ENCODE measurements at regions not wholly inside any gene's neighbourhood (a gene's known extent, or its start where the extent isn't known, plus 50 kb on each side); places are given as distances from the start of the nearest gene placed in this dataset.

DNA sequence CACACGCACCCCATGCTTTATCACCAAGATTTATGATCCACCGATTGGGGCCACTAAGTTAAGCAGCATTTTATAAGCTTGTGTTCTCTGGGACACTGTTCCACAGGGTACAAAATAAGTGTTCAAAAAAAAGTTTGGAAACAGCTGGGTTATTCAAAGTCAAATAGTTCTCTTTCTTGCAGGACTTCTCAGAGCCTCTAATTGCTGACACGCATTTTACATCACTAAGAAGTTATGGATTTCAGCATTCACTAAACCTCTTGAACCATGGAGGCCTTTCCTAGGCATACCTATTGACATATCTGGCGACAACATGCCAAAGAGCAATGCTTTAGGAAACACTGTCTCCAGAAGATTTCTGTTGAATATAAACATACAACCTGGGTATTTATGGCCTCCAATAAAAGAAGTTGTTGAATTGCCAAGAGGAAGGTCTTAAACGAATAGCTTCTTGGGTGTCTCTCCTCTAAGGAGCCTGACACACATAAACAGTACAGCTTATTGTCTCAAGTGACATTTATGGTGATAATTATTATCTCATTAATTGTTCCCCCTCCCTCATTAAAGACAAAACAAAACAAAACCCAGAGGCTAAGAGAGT lies 147.1 kb upstream of the ARHGAP20 start (continued):
- no peak for TF ChIP-seq PRRX2 (CRISPR knock-in tag; IDR thresholded peaks at IDR 0.05)
- no peak for TF ChIP-seq FOXK1 (CRISPR knock-in tag; IDR thresholded peaks at IDR 0.05)
- TF ChIP-seq, protein P1, sequence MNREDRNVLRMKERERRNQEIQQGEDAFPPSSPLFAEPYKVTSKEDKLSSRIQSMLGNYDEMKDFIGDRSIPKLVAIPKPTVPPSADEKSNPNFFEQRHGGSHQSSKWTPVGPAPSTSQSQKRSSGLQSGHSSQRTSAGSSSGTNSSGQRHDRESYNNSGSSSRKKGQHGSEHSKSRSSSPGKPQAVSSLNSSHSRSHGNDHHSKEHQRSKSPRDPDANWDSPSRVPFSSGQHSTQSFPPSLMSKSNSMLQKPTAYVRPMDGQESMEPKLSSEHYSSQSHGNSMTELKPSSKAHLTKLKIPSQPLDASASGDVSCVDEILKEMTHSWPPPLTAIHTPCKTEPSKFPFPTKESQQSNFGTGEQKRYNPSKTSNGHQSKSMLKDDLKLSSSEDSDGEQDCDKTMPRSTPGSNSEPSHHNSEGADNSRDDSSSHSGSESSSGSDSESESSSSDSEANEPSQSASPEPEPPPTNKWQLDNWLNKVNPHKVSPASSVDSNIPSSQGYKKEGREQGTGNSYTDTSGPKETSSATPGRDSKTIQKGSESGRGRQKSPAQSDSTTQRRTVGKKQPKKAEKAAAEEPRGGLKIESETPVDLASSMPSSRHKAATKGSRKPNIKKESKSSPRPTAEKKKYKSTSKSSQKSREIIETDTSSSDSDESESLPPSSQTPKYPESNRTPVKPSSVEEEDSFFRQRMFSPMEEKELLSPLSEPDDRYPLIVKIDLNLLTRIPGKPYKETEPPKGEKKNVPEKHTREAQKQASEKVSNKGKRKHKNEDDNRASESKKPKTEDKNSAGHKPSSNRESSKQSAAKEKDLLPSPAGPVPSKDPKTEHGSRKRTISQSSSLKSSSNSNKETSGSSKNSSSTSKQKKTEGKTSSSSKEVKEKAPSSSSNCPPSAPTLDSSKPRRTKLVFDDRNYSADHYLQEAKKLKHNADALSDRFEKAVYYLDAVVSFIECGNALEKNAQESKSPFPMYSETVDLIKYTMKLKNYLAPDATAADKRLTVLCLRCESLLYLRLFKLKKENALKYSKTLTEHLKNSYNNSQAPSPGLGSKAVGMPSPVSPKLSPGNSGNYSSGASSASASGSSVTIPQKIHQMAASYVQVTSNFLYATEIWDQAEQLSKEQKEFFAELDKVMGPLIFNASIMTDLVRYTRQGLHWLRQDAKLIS (CRISPR knock-in tag; IDR thresholded peaks at IDR 0.05; ENCODE audit: borderline replicate concordance) = no peak
- TF ChIP-seq ESRRA (CRISPR knock-in tag; IDR thresholded peaks at IDR 0.05; ENCODE audit: borderline replicate concordance) = no peak
- TF ChIP-seq, protein P2, sequence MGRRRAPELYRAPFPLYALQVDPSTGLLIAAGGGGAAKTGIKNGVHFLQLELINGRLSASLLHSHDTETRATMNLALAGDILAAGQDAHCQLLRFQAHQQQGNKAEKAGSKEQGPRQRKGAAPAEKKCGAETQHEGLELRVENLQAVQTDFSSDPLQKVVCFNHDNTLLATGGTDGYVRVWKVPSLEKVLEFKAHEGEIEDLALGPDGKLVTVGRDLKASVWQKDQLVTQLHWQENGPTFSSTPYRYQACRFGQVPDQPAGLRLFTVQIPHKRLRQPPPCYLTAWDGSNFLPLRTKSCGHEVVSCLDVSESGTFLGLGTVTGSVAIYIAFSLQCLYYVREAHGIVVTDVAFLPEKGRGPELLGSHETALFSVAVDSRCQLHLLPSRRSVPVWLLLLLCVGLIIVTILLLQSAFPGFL (CRISPR knock-in tag; IDR thresholded peaks at IDR 0.05; ENCODE audit: borderline replicate concordance) = no peak
- TF ChIP-seq, protein P3, sequence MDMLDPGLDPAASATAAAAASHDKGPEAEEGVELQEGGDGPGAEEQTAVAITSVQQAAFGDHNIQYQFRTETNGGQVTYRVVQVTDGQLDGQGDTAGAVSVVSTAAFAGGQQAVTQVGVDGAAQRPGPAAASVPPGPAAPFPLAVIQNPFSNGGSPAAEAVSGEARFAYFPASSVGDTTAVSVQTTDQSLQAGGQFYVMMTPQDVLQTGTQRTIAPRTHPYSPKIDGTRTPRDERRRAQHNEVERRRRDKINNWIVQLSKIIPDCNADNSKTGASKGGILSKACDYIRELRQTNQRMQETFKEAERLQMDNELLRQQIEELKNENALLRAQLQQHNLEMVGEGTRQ (CRISPR knock-in tag; IDR thresholded peaks at IDR 0.05) = no peak
- TF ChIP-seq NFE2L1 (CRISPR knock-in tag; IDR thresholded peaks at IDR 0.05) = no peak
- TF ChIP-seq NR2C2 (CRISPR knock-in tag; IDR thresholded peaks at IDR 0.05) = no peak
- TF ChIP-seq, protein P4, sequence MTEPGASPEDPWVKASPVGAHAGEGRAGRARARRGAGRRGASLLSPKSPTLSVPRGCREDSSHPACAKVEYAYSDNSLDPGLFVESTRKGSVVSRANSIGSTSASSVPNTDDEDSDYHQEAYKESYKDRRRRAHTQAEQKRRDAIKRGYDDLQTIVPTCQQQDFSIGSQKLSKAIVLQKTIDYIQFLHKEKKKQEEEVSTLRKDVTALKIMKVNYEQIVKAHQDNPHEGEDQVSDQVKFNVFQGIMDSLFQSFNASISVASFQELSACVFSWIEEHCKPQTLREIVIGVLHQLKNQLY (CRISPR knock-in tag; IDR thresholded peaks at IDR 0.05) = no peak

DNA sequence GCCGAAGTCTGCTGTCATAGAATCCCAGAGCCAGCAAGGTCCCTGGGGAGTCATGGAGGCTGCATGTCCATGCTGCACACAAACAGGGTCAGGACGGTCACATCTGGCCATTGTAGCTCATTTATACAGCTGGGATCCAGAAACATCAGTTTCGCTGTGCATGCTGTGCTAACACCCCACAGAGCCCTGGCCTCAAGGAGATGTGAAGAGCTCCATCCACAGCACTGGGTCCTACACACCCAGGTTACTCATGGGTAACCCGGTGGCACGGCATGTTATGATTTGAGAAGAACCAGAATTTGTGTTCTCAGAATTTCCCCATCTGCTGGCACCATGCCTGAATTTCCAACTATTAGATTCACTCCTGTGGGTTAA lies 146.3 kb upstream of the ARHGAP20 start:
- DNase-seq (ENCODE audit: low spot score) (no peak), ATAC-seq (no peak)
- Mint-ChIP-seq H3K4me3 (no peak overlapping the region), H3K27me3 (ENCODE audit: low read depth) (no peaks in the 10 kb centered on the region), H3K27ac (no peak overlapping the region), H3K9me3 (no peaks in the 10 kb centered on the region), H3K36me3 (no peaks in the 10 kb centered on the region), H3K4me1 (peaks cover 11% of the 10 kb centered on the region)
- POLR2A ChIA-PET = no interaction called here
- CTCF ChIA-PET = no interaction called here
- TF ChIP-seq, protein P5, sequence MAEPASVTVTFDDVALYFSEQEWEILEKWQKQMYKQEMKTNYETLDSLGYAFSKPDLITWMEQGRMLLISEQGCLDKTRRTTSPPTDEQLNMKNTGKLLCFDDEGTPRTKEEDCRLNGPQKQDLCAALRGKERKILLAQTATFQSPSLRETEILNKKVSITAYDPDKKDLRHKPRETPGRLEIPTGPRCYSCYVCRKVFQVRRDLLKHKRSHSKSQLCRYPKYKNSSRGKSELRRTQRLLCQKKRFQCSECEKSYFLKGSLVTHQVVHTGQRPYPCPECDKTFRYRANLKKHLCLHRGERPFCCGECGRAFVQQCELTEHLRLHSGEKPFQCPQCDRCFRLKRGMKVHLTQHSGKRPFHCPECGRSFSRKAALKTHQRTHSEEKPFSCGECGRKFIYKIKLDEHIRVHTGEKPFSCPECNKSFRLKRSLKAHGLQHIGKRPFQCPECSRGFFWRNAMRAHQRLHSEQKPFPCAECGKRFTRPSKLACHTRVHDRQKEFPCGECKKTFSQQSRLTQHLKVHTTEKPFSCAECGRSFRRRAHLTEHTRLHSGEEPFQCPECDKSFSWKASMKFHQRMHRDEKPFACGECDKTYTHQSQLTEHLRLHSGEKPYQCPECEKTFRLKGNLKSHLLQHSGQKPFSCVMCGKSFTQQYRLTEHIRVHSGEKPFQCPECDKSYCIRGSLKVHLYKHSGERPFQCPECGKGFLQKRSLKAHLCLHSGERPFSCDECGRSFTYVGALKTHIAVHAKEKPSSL (CRISPR knock-in tag; conservative IDR thresholded peaks at IDR 0.05) = no peak
- TF ChIP-seq, protein P6, sequence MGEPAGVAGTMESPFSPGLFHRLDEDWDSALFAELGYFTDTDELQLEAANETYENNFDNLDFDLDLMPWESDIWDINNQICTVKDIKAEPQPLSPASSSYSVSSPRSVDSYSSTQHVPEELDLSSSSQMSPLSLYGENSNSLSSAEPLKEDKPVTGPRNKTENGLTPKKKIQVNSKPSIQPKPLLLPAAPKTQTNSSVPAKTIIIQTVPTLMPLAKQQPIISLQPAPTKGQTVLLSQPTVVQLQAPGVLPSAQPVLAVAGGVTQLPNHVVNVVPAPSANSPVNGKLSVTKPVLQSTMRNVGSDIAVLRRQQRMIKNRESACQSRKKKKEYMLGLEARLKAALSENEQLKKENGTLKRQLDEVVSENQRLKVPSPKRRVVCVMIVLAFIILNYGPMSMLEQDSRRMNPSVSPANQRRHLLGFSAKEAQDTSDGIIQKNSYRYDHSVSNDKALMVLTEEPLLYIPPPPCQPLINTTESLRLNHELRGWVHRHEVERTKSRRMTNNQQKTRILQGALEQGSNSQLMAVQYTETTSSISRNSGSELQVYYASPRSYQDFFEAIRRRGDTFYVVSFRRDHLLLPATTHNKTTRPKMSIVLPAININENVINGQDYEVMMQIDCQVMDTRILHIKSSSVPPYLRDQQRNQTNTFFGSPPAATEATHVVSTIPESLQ (CRISPR knock-in tag; IDR thresholded peaks at IDR 0.05) = no peak
- no peak for TF ChIP-seq IRF2 (CRISPR knock-in tag; IDR thresholded peaks at IDR 0.05; ENCODE audit: borderline replicate concordance, low read depth)
- no peak for TF ChIP-seq ZBTB21 (CRISPR knock-in tag; IDR thresholded peaks at IDR 0.05; ENCODE audit: borderline replicate concordance)
- TF ChIP-seq FOXJ3 (CRISPR knock-in tag; IDR thresholded peaks at IDR 0.05; ENCODE audit: borderline replicate concordance) = no peak
- TF ChIP-seq, protein P7, sequence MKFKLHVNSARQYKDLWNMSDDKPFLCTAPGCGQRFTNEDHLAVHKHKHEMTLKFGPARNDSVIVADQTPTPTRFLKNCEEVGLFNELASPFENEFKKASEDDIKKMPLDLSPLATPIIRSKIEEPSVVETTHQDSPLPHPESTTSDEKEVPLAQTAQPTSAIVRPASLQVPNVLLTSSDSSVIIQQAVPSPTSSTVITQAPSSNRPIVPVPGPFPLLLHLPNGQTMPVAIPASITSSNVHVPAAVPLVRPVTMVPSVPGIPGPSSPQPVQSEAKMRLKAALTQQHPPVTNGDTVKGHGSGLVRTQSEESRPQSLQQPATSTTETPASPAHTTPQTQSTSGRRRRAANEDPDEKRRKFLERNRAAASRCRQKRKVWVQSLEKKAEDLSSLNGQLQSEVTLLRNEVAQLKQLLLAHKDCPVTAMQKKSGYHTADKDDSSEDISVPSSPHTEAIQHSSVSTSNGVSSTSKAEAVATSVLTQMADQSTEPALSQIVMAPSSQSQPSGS (CRISPR knock-in tag; IDR thresholded peaks at IDR 0.05; ENCODE audit: borderline replicate concordance, low read depth) = no peak
- TF ChIP-seq ESRRA (CRISPR knock-in tag; IDR thresholded peaks at IDR 0.05; ENCODE audit: borderline replicate concordance) = no peak
- TF ChIP-seq JUN (CRISPR knock-in tag; IDR thresholded peaks at IDR 0.05) = no peak
- no peak for TF ChIP-seq NR2C2 (CRISPR knock-in tag; IDR thresholded peaks at IDR 0.05)
- no peak for TF ChIP-seq MYBL2 (CRISPR knock-in tag; IDR thresholded peaks at IDR 0.05)
- TF ChIP-seq, protein P8, sequence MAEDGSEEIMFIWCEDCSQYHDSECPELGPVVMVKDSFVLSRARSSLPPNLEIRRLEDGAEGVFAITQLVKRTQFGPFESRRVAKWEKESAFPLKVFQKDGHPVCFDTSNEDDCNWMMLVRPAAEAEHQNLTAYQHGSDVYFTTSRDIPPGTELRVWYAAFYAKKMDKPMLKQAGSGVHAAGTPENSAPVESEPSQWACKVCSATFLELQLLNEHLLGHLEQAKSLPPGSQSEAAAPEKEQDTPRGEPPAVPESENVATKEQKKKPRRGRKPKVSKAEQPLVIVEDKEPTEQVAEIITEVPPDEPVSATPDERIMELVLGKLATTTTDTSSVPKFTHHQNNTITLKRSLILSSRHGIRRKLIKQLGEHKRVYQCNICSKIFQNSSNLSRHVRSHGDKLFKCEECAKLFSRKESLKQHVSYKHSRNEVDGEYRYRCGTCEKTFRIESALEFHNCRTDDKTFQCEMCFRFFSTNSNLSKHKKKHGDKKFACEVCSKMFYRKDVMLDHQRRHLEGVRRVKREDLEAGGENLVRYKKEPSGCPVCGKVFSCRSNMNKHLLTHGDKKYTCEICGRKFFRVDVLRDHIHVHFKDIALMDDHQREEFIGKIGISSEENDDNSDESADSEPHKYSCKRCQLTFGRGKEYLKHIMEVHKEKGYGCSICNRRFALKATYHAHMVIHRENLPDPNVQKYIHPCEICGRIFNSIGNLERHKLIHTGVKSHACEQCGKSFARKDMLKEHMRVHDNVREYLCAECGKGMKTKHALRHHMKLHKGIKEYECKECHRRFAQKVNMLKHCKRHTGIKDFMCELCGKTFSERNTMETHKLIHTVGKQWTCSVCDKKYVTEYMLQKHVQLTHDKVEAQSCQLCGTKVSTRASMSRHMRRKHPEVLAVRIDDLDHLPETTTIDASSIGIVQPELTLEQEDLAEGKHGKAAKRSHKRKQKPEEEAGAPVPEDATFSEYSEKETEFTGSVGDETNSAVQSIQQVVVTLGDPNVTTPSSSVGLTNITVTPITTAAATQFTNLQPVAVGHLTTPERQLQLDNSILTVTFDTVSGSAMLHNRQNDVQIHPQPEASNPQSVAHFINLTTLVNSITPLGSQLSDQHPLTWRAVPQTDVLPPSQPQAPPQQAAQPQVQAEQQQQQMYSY (CRISPR knock-in tag; IDR thresholded peaks at IDR 0.05) = no peak
